ENCODE measurements at regions not wholly inside any gene's neighbourhood (a gene's known extent, or its start where the extent isn't known, plus 50 kb on each side); places are given as distances from the start of the nearest gene placed in this dataset.
"Not testable (repeated sequence)": the region's sequence is repeated elsewhere in the genome, so short reads cannot be mapped to it uniquely, and the experiment has no call there.

GRCh38 chr2:8611246-8611645 lies 70.6 kb upstream of the ID2 start:
- DNase-seq: no peak

GRCh38 chr2:8611700-8612099 lies 70.2 kb upstream of the ID2 start:
- no peak for DNase-seq

DNA sequence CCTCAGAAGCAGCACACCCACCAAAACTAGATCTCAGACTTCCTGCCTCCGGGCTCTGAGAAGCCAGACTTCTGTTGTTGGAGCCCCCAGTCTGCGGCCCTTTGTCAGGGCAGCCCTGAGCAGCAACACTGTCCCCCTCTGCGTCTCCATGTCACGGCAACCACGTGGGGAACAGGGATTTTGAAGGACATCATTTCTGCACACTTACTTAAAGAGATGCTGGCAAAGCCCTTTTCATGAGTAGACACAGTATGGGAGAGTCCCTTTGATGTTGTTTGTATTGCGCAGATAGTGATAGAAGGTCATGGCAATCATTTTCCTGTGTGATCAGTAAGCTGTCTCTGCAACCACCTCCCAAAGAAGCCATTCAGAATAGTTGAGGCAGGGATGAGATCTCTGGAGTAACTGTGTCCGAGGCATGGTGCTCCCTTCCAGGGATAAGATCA lies 69.1 kb upstream of the ID2 start:
- no peak for DNase-seq

DNA sequence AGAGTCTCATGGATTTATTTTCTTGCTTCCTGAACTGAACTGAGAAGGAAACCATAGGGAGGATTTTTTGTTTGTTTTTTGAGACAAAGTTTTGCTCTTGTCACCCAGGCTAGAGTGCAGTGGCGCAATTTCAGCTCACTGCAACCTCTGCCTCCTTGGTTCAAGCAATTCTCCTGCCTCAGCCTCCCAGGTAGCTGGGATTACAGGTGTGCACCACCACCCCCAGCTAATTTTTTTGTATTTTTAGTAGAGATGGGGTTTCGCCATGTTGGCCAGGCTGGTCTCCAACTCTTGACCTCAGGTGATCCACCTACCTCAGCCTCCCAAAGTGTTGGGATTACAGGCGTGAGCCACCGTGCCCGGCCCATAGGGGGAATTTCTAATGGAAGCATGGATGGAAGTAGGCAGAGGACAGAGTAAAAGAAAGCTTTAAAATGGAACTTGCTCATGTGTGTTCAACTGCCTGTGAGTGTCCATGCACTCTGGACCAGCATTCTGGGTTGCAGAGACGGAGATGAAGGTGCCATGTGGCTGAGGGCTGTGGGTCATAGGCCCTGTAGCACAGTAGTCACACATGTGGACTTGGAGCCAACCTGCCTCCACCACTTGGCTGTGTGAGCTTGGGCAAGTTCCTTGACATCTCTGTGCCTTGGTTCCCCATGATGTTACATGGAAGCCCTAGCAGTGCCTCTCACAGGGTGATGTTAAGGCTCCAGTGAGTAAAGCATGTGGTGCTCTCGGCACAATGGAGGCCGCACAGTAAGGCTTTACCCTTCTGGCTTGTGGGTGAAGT lies 68.5 kb upstream of the ID2 start:
- not testable (repeated sequence) for DNase-seq

DNA sequence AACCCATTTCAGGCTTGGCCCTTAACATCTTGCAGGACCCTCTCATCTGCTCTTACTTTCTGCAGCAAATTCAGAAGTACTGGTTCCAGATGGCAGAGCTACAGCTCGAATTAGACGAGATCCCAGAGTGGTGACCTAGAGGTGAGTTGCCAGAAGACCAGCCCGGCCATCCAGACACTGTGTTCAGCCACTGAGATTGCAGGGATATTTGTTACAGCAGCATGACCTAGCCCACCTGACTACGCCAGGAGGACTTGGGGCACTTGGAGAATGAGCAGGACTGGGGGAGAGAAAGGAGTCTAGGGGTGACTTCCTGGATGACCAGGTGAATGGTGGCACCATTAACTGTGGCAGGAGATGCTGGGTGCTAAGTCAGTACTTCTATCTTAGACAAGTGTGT lies 67.2 kb upstream of the ID2 start:
- DNase-seq: no peak

- DNase-seq: no peak
These were observed 66.6 kb upstream of the ID2 start for GRCh38 chr2:8615252-8615575.

DNA sequence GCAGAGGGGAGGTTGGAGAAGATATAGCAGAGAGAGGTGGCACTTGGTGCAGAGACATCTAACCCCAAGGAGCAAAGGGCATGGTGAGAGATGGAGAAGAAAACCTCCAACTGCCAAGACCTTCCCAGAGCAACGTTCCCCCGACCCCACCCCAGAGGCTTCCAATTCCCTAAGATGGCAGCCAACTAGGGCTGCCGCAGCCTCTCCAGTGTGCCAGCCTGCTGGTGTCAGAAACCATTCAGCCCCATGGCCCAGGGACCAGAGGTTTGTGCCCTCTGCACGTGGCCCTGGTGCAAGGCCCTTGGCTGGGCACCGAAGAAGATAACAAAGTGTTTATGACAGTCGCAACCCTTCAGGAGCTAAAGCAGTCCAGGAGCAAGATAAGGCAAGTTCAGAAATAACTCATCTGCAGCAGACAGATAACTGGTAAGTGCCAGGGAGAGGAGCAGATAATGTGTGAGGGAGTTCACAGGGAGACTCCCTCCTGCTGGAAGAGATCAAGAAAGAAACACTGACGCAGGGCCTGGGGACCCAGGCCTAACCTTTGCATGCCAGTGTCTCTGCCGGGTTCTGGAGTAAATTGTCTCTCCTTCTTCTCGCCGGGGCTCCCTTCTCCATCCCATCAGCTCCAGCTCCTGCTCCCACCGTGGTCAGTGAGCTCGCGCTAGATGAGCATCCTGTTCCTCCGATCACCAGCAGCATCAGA lies 66.1 kb upstream of the ID2 start:
- no peak for DNase-seq

DNA sequence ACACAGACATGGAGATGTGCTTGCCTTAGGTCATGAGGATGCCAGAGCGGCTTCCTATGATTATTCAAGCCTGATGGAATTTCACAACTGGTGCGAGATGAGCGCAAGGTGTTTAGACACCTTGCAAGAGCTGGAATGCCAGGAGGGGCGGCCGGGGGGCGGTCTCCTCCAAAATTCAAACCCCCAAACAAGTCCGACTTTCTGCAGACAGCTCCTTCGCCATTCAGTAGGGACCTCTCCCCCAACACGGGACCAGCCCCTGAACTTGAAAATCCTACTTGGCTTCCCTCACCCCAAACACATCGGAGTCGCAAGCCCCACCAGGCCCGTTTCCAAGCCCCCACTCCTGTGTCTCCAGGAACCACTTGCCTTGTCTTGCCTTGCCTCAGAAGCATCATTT lies 64.8 kb upstream of the ID2 start:
- DNase-seq: no peak

- no peak for DNase-seq
These were observed 64.3 kb upstream of the ID2 start for GRCh38 chr2:8617590-8617989.

DNA sequence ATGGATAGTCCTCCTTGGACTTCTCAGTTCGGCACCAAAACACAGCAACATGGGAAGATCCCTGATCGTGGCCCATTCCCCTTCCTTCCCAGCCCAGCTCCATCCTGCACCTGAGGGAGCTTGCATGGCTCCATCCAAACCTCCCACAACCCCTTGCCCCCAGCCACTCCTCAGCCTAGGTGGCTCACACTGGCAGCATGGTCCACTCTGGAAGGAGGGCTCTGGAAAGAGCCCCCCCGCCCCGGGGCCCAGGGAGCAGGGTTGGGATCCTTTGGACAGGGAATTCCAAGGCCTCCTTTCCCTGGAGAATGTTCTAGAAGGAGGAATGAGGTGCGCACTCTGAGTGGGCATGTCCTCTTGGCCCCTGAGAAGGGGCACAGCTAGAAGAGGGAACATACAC lies 62.8 kb upstream of the ID2 start:
- no peak for DNase-seq

DNA sequence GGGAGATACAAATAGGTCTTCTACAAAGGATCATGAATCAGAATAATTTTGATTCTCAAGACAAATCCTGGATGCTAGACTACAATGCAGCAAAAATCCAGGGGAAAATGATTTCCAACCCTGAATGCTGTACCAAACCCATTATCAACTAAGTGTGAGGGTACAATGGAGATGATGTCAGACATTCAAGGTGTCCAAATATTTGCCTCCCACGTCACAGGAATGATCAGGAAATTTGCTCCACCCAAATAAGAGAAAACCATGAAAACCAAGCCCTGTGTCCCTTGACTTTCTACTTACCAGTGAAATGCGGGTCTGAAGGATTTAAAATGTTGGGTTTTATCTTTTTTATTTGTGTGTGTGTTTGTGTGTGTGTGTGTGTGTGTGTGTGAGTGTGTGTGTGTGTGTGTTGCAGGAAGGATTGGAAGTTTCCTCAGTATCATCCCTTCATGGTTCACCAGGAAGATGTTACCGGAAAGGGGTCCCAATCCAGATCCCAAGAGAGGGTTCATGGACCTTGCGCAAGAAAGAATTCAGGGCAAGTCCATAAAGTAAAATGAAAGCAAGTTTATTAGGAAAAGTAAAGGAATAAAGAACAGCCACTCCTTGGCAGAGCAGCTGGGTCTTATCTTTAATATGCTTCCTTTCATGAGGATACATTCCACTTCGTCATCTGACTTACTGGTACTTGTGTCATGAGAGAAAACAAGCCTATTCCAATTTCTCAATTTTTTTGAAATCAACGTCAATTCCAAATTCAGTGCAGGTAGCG lies 61.1 kb upstream of the ID2 start:
- DNase-seq: no peak

DNA sequence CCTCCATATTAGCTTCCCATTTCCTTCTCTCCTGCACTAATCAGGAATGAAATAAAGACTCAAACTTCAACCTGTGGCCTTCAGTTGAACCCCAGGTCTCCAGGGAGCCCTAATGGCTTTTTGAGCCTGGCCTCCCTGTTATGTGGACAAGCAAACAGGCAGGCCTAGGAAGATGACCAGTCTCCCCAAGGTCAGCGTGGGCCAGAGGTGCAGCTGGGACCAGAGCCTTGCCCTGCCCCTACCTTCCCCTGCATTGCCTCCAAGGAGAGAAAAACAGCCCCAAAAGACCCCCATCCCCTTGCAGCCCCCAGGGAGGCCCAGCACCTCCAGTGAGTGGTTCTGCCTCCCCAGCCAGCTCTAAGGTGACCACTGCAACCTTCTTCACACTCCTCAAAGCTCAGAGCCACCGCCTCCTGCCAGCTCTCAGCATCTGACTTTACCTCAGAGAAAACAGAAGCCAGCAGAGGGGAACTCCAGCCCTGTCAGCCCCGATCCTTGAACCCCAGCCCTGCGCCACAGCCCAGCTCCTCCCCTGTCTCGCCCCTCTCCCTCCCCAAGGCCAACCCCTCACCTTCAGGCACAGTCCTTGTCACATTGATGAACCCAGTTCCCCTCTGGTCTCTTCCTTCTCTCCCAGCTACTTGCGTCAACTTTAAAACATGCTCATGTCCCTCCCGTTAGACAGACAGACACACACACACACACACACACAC lies 59.5 kb upstream of the ID2 start:
- no peak for DNase-seq

- no peak for DNase-seq
These were observed 58.9 kb upstream of the ID2 start for GRCh38 chr2:8622924-8623465.

DNA sequence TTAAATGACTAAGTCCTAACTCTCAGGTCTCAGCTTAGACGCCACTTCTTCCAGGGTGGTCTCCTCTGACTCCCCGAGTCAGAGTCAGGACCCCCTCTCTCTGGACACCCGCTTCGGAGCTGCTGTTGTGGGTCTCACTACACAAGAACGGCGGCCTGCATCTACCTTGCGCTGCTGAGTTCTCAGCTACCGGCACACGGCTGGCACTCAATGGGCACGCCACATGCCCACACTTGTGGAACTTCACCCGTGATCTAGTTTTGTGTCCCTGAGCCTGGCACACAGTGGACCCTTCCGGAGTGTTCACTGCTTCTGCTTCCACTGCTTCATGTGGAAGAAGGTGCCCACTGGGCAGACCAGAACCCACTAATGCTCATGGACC lies 58.3 kb upstream of the ID2 start:
- no peak for DNase-seq

DNA sequence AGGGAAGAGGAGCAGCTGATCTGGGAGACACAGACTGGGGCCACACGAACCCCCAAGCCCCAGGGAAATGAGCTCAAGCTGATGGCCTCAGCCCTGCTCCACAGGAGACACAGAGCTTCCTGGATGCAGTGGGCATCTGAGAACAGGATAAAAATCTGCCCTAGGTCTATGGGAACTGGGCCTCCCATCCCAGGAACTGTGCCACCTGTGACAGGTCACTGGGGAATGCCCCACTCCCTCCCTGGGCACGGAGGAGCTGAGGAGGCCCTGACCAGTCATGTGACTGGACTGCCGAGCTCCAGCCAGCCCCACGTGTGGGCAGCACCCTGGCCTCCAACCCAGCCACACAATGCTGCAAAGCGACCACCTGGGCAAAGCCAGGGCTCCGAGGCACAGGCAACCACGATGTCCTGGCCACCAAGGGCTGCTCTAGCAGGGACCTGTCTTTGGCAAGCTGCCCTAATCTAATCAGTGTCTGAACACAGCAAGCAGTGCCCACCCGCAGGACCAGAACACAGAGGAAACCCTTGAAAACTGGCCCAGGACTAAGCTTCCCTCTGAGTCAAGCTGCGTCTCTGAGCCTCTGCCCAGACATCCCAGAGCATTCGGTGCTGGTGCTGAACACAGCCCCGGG lies 57.8 kb upstream of the ID2 start:
- DNase-seq: no peak

GRCh38 chr2:8624855-8625398 lies 56.9 kb upstream of the ID2 start:
- DNase-seq: no peak

- DNase-seq: no peak
These were observed 56.2 kb upstream of the ID2 start for GRCh38 chr2:8625399-8626300.

GRCh38 chr2:8626572-8626971 lies 55.3 kb upstream of the ID2 start:
- no peak for DNase-seq

- no peak for DNase-seq
These were observed 54.7 kb upstream of the ID2 start for GRCh38 chr2:8627019-8627691.

DNA sequence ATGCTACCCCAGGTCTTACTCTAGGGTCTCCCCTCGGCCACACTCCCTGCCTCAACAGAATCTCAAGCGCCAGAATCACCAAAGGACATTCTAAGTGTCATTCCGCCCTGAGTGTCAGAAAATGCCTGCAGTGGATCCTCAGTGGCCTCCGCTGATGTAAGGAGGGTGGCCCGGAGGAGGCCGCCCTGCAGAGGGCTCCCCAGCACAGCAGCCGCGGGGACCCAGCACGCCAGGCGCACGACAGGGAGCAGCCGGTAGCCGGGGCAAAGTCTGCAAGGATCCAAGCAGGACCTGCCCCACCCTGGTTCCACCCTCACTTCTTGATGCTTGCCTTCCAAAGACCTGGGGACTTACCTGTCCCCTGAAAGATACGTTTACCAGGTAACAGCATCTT lies 54.2 kb upstream of the ID2 start:
- no peak for DNase-seq

Data from activated gamma-delta T cell (primary cell).